NT2/D1 (cell line): ENCODE measurements at regions not wholly inside any gene's neighbourhood (a gene's known extent, or its start where the extent isn't known, plus 50 kb on each side); places are given as distances from the start of the nearest gene placed in this dataset.

Experiments used
- SUZ12 ChIP-seq: IDR thresholded peaks from 2 replicates; pipeline ENCODE4 v1.6.1; 2011; ENCODE audit not compliant: insufficient read length, insufficient read depth; ENCODE audit errors: extremely low read depth
- ZNF274 ChIP-seq: IDR thresholded peaks from 2 replicates; pipeline ENCODE4 v1.6.1; 2011; ENCODE audit warnings: mild to moderate bottlenecking, low read depth, low read length

GRCh38 chr10:44030132-44030531 is 354.8 kb downstream of the CXCL12 start:
- TF ChIP-seq SUZ12 (no peak), ZNF274 (no peak)
